GM23248 (cell line): ENCODE measurements at regions not wholly inside any gene's neighbourhood (a gene's known extent, or its start where the extent isn't known, plus 50 kb on each side); places are given as distances from the start of the nearest gene placed in this dataset.

Source experiments
- DNase-seq: peaks from one replicate; pipeline ENCODE4 v3.0.0-alpha.2; 2015
- H2AFZ ChIP-seq: fragments of 200-600 bp; sonication (generic); 2 replicates; pipeline ENCODE4 v1.6.1; 2016; ENCODE audit warnings: antibody characterized with exemption
- H3F3A ChIP-seq: fragments of 200-600 bp; sonication (generic); 2 replicates; pipeline ENCODE4 v1.6.1; 2016; ENCODE audit warnings: mild to moderate bottlenecking, antibody characterized with exemption, mixed run types; ENCODE audit not compliant: insufficient read depth
- H3K27ac ChIP-seq: fragments of 200-600 bp; sonication (generic); 2 replicates; pipeline ENCODE4 v1.5.1; 2016; ENCODE audit warnings: mild to moderate bottlenecking
- H3K27me3 ChIP-seq: fragments of 200-600 bp; sonication (generic); replicated peaks from 2 replicates; pipeline ENCODE4 v1.6.1; 2016; ENCODE audit warnings: mild to moderate bottlenecking; ENCODE audit not compliant: insufficient read depth
- H3K36me3 ChIP-seq: fragments of 200-600 bp; sonication (generic); 2 replicates; pipeline ENCODE4 v1.6.1; 2016; ENCODE audit warnings: low read depth, mild to moderate bottlenecking
- H3K4me1 ChIP-seq: fragments of 200-600 bp; sonication (generic); 2 replicates; pipeline ENCODE4 v1.6.1; 2016; ENCODE audit warnings: mild to moderate bottlenecking; ENCODE audit not compliant: insufficient read depth
- H3K4me2 ChIP-seq: fragments of 200-600 bp; sonication (generic); one replicate; pipeline ENCODE4 v1.6.1; 2016; ENCODE audit warnings: mild to moderate bottlenecking; ENCODE audit not compliant: unreplicated experiment
- H3K4me3 ChIP-seq: fragments of 200-600 bp; sonication (generic); 2 replicates; pipeline ENCODE4 v1.5.1; 2016; ENCODE audit warnings: mild to moderate bottlenecking
- H3K79me2 ChIP-seq: fragments of 200-600 bp; sonication (generic); 2 replicates; pipeline ENCODE4 v1.6.1; 2016; ENCODE audit warnings: mild to moderate bottlenecking; ENCODE audit not compliant: insufficient read depth
- H3K9ac ChIP-seq: fragments of 200-600 bp; sonication (generic); 2 replicates; pipeline ENCODE4 v1.6.1; 2016; ENCODE audit warnings: mild to moderate bottlenecking
- H3K9me2 ChIP-seq: fragments of 200-600 bp; sonication (generic); 2 replicates; pipeline ENCODE4 v1.6.1; 2016; ENCODE audit warnings: mixed run types, mild to moderate bottlenecking, moderate library complexity; ENCODE audit not compliant: insufficient read depth
- H3K9me3 ChIP-seq: fragments of 200-600 bp; sonication (generic); one replicate; pipeline ENCODE4 v1.6.1; 2017; ENCODE audit warnings: low read depth
- H4K20me1 ChIP-seq: fragments of 200-600 bp; sonication (generic); 2 replicates; pipeline ENCODE4 v1.6.0; 2016; ENCODE audit not compliant: insufficient read depth
- EZH2 ChIP-seq: fragments of 200-600 bp; sonication (generic); IDR thresholded peaks from 2 replicates; pipeline ENCODE4 v1.6.1; 2018; ENCODE audit warnings: antibody characterized with exemption, mild to moderate bottlenecking; ENCODE audit not compliant: insufficient read depth, poor library complexity, severe bottlenecking
- EZH2phosphoT487 ChIP-seq: fragments of 200-600 bp; sonication (generic); IDR thresholded peaks from 2 replicates; pipeline ENCODE4 v1.6.1; 2018; ENCODE audit warnings: antibody characterized with exemption, moderate library complexity, mild to moderate bottlenecking, low read depth; ENCODE audit not compliant: insufficient read depth
- WGBS, 2 experiments: methylation state at CpG; one replicate each; pipeline ENCODE4 v1.1.6; 2015 to 2017; ENCODE audit warnings: low lambda C conversion rate in 2 of 2, low coverage in 1 of 2; ENCODE audit errors: missing lambda C conversion rate in 2 of 2; 5-methylcytosine and 5-hydroxymethylcytosine counted together
- in situ Hi-C: fragments of 300-500 bp; cut with MboI; formaldehyde crosslinking; loops from 2 replicates; pipeline ENCODE4 v1.15.0; 2020

GRCh38 chrX:155774387-155774786 lies 106.8 kb upstream of the VAMP7 start:
- no peaks in the 10 kb centered on the region for H3K9me2 ChIP-seq
- no peak overlapping the region for H3K27ac ChIP-seq
- H3K79me2 ChIP-seq = no peaks in the 10 kb centered on the region
- H3F3A ChIP-seq = no peaks in the 10 kb centered on the region
- DNase-seq = no peak
- TF ChIP-seq EZH2 (no peak), EZH2phosphoT487 (no peak)
- no peaks in the 10 kb centered on the region for H3K9me3 ChIP-seq
- no peaks in the 10 kb centered on the region for H3K27me3 ChIP-seq
- no peak overlapping the region for H3K9ac ChIP-seq
- no peak overlapping the region for H3K4me3 ChIP-seq
- H4K20me1 ChIP-seq = no peaks in the 10 kb centered on the region
- no peaks in the 10 kb centered on the region for H3K36me3 ChIP-seq
- H3K4me1 ChIP-seq = no peaks in the 10 kb centered on the region
- no peak overlapping the region for H2AFZ ChIP-seq
- no peak overlapping the region for H3K4me2 ChIP-seq
- in situ Hi-C loops = no loop called here
- WGBS, 2 experiments = 44 to 50% methylated on average over 6 to 8 of the region's 8 CpGs

- no peaks in the 10 kb centered on the region for H3K4me1 ChIP-seq
- in situ Hi-C loops = no loop called here
- TF ChIP-seq EZH2 (no peak), EZH2phosphoT487 (no peak)
- peak overlapping the region; percentile 58 for H3K9ac ChIP-seq
- no peaks in the 10 kb centered on the region for H3K79me2 ChIP-seq
- H3K4me2 ChIP-seq = peak overlapping the region; percentile 62
- DNase-seq = peak; percentile 59
- peak overlapping the region; percentile 85 for H3K4me3 ChIP-seq
- H3K9me3 ChIP-seq = no peaks in the 10 kb centered on the region
- H2AFZ ChIP-seq = peak overlapping the region; percentile 88
- H3K36me3 ChIP-seq = no peaks in the 10 kb centered on the region
- H3F3A ChIP-seq = no peaks in the 10 kb centered on the region; the same call in 1 of the 2 replicates
- no peaks in the 10 kb centered on the region for H3K9me2 ChIP-seq
- H3K27me3 ChIP-seq = no peaks in the 10 kb centered on the region
- WGBS, 2 experiments = 21 to 26% methylated on average over 24 of the region's 24 CpGs
- H3K27ac ChIP-seq = peak overlapping the region; percentile 45
- no peaks in the 10 kb centered on the region for H4K20me1 ChIP-seq
Observed at GRCh38 chrX:155767876-155768769, 113.0 kb upstream of the VAMP7 start.

GRCh38 chrX:155767051-155767875 lies 113.9 kb upstream of the VAMP7 start:
- Histone ChIP-seq H3F3A (no peaks in the 10 kb centered on the region; the same call in 1 of the 2 replicates), H3K79me2 (no peaks in the 10 kb centered on the region), H4K20me1 (no peaks in the 10 kb centered on the region), H2AFZ (peak overlapping the region; percentile 88), H3K36me3 (no peaks in the 10 kb centered on the region), H3K9me2 (no peaks in the 10 kb centered on the region), H3K9ac (peak overlapping the region; percentile 75), H3K27me3 (no peaks in the 10 kb centered on the region), H3K9me3 (no peaks in the 10 kb centered on the region), H3K4me3 (peak overlapping the region; percentile 85), H3K4me2 (peak overlapping the region; percentile 84), H3K27ac (peak overlapping the region; percentile 54), H3K4me1 (no peaks in the 10 kb centered on the region)
- WGBS, 2 experiments = 4 to 8% methylated on average over 18 to 19 of the region's 19 CpGs
- peak; percentile 68 for DNase-seq
- in situ Hi-C loops = no loop called here
- no peak for TF ChIP-seq EZH2
- no peak for TF ChIP-seq EZH2phosphoT487

- TF ChIP-seq EZH2phosphoT487 = no peak
- no peak for TF ChIP-seq EZH2
- peak; percentile 3 for DNase-seq
- Histone ChIP-seq H3K9ac (no peak overlapping the region), H2AFZ (peak overlapping the region; percentile 88), H3K4me1 (no peaks in the 10 kb centered on the region), H3K27me3 (no peaks in the 10 kb centered on the region), H3K27ac (peak overlapping the region; percentile 3; the same call in 1 of the 2 replicates), H4K20me1 (no peaks in the 10 kb centered on the region), H3K9me3 (no peaks in the 10 kb centered on the region), H3K4me2 (peak overlapping the region; percentile 84), H3K4me3 (peak overlapping the region; percentile 85), H3K9me2 (no peaks in the 10 kb centered on the region), H3K79me2 (no peaks in the 10 kb centered on the region), H3F3A (no peaks in the 10 kb centered on the region; the same call in 1 of the 2 replicates), H3K36me3 (no peaks in the 10 kb centered on the region)
- WGBS, 2 experiments = 6 to 8% methylated on average over 1 of the region's 1 CpG
- in situ Hi-C loops = no loop called here
Observed at GRCh38 chrX:155766321-155766720, 114.8 kb upstream of the VAMP7 start.
